Neuron (in vitro differentiated cells): ENCODE measurements at regions not wholly inside any gene's neighbourhood (a gene's known extent, or its start where the extent isn't known, plus 50 kb on each side); places are given as distances from the start of the nearest gene placed in this dataset.
"Not testable (repeated sequence)": the region's sequence is repeated elsewhere in the genome, so short reads cannot be mapped to it uniquely, and the experiment has no call there.

ENCODE experiments used
- H2AFZ ChIP-seq: one replicate; pipeline ENCODE4 v1.6.1; 2013; ENCODE audit warnings: low read depth, mild to moderate bottlenecking, inconsistent platforms, low read length, moderate library complexity
- H3K27me3 ChIP-seq: one replicate; pipeline ENCODE4 v1.6.1; 2013; ENCODE audit warnings: low read length; ENCODE audit not compliant: insufficient read depth
- H3K36me3 ChIP-seq: one replicate; pipeline ENCODE4 v1.6.1; 2013; ENCODE audit warnings: low read length; ENCODE audit not compliant: insufficient read depth
- H3K4me1 ChIP-seq: one replicate; pipeline ENCODE4 v1.6.1; 2013; ENCODE audit warnings: low read length; ENCODE audit not compliant: insufficient read depth
- H3K4me3 ChIP-seq: 2 replicates; pipeline ENCODE4 v1.5.1; 2013; ENCODE audit warnings: mild to moderate bottlenecking, low read length, moderate library complexity
- H3K9me3 ChIP-seq: one replicate; pipeline ENCODE4 v1.6.1; 2013; ENCODE audit warnings: low read length

DNA sequence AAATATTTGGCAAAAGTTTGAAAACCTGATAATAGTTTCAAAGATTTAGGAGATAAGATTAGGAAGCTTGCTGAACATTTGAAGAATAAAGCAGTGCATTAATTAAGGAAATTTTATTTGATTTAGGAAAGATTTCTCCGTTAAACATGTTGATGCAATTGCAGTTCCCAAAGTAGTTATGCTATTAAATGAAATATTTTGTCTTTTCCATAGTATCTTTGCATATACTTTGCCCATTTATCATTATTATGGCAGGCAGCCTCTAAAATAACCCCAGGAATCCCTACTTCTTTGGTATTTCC is 136.5 kb downstream of the MREG start:
- Histone ChIP-seq H3K4me1 (peaks cover 8% of the 10 kb centered on the region), H3K27me3 (no peaks in the 10 kb centered on the region), H2AFZ (no peak overlapping the region), H3K36me3 (no peaks in the 10 kb centered on the region), H3K4me3 (no peak overlapping the region), H3K9me3 (peaks cover 3% of the 10 kb centered on the region)

DNA sequence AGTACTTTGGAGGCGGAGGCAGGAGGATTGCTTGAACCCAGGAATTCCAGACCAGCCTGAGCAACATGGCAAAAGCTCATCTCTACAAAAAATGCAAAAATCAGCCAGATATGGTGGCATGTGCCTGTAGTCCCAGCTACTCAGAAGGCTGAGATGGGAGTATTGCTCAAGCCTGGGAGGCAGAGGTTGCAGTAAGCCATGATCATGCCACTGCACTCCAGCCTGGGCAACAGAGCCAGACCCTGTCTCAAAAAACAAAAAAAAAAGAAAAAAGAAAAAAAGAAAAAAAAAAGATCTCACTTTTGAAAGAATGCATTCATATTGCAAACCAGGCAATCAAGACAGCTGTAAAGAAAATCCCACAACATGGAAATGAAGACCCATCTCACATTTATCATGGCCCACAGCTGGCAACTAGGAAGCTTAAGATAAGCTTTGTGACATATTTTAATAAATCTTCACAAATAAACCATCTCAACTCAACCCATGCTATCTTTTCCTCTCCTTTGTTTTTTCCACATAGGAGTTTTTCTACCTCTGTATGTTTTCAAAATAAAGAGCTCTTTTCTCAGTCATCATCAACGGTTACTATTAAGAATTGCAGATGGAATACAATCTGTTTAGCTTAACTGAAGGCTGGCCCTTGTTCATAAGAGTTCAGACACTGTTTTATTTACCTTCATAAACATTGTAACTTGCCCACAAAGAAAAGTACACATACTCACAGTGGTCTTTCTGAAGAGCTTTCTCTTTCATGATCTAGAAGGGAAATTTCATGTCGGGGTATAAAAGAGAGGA is 137.0 kb downstream of the MREG start:
- no peak overlapping the region for H3K4me3 ChIP-seq
- H3K9me3 ChIP-seq = peaks cover 3% of the 10 kb centered on the region
- peaks cover 7% of the 10 kb centered on the region for H3K4me1 ChIP-seq
- no peaks in the 10 kb centered on the region for H3K27me3 ChIP-seq
- H2AFZ ChIP-seq = no peak overlapping the region
- H3K36me3 ChIP-seq = no peaks in the 10 kb centered on the region

DNA sequence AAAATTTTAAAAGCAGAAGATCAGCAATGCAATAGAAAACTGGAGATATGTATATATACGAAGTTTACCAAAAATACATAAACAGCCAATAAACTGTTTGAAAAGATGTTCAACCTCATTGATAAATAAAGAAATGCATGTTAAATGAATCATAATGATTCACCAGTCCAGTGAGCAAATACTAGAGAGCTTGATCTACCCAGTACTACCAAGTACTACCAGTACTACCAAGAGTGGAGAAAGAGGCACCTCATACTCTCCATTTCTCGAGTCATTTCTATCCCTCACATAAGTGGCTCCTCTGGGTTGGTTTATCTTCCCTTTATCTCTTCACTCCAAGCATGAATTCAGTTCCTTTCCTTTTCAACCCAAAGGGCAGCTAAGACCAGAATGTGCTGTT is 138.9 kb downstream of the MREG start:
- Histone ChIP-seq H3K9me3 (peaks cover 3% of the 10 kb centered on the region), H3K36me3 (no peaks in the 10 kb centered on the region), H3K4me3 (no peak overlapping the region), H3K27me3 (no peaks in the 10 kb centered on the region), H3K4me1 (no peaks in the 10 kb centered on the region), H2AFZ (no peak overlapping the region)

DNA sequence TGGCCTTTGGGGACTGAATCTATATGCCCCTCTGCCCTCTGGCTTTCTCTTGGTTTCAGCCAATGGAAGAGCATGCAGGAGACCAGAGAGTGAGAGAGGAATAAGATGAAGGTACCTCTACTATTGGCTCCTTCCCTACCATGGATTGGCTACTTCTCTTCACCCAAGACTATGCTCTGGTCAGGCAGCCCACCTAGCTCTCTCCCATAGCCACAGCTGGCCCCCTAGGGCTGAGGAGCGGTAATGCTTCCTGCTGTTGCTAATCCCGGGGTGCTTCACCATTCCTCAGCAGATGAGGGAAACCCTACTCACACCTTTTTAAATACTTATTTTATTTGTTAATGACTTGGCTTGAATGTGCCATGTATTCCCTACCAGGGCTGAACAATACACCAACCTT is 142.4 kb downstream of the MREG start:
- Histone ChIP-seq H3K4me1 (no peaks in the 10 kb centered on the region), H3K36me3 (no peaks in the 10 kb centered on the region), H3K9me3 (no peaks in the 10 kb centered on the region), H3K27me3 (no peaks in the 10 kb centered on the region), H2AFZ (no peak overlapping the region), H3K4me3 (no peak overlapping the region)

DNA sequence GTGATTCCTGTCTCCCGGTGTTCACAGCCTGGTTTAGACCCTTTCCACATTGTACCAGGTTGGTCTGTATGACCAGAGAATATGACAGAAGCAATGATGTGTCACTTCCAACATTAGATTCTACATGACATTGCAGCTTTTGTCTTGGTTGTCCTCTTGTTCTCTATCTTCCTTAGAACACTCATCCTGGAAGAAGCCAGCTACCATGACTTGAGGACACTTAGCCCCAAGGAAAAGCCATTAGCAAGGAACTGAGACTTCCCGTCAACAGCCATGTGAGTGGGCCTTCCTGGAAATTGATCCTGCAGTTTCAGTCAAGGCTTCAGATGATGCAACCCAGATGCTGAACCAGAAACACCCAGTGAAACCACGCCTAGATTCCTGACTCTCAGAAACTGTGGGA is 143.3 kb downstream of the MREG start:
- H3K4me3 ChIP-seq = no peak overlapping the region
- no peaks in the 10 kb centered on the region for H3K9me3 ChIP-seq
- no peak overlapping the region for H2AFZ ChIP-seq
- H3K4me1 ChIP-seq = no peaks in the 10 kb centered on the region
- H3K27me3 ChIP-seq = no peaks in the 10 kb centered on the region
- no peaks in the 10 kb centered on the region for H3K36me3 ChIP-seq

GRCh38 chr2:215868846-215869543 is 144.4 kb downstream of the MREG start:
- no peaks in the 10 kb centered on the region for H3K36me3 ChIP-seq

GRCh38 chr2:215866606-215867005 is 146.7 kb downstream of the MREG start:
- Histone ChIP-seq H3K27me3 (no peaks in the 10 kb centered on the region), H2AFZ (no peak overlapping the region), H3K4me3 (no peak overlapping the region), H3K4me1 (no peaks in the 10 kb centered on the region), H3K36me3 (no peaks in the 10 kb centered on the region), H3K9me3 (no peaks in the 10 kb centered on the region)

More at GRCh38 chr2:215868846-215869543, 144.4 kb downstream of the MREG start:
- Histone ChIP-seq H3K4me1 (no peaks in the 10 kb centered on the region), H2AFZ (no peak overlapping the region), H3K4me3 (no peak overlapping the region), H3K9me3 (no peaks in the 10 kb centered on the region), H3K27me3 (no peaks in the 10 kb centered on the region)

GRCh38 chr2:215863687-215864086 is 149.7 kb downstream of the MREG start:
- H3K4me3 ChIP-seq = no peak overlapping the region
- no peaks in the 10 kb centered on the region for H3K4me1 ChIP-seq
- H3K9me3 ChIP-seq = no peaks in the 10 kb centered on the region
- no peaks in the 10 kb centered on the region for H3K36me3 ChIP-seq
- no peaks in the 10 kb centered on the region for H3K27me3 ChIP-seq
- H2AFZ ChIP-seq = no peak overlapping the region

GRCh38 chr2:215862351-215862771 is 151.0 kb downstream of the MREG start:
- Histone ChIP-seq H3K4me1 (no peaks in the 10 kb centered on the region), H3K27me3 (no peaks in the 10 kb centered on the region), H3K9me3 (no peaks in the 10 kb centered on the region), H2AFZ (no peak overlapping the region), H3K36me3 (no peaks in the 10 kb centered on the region), H3K4me3 (no peak overlapping the region)

DNA sequence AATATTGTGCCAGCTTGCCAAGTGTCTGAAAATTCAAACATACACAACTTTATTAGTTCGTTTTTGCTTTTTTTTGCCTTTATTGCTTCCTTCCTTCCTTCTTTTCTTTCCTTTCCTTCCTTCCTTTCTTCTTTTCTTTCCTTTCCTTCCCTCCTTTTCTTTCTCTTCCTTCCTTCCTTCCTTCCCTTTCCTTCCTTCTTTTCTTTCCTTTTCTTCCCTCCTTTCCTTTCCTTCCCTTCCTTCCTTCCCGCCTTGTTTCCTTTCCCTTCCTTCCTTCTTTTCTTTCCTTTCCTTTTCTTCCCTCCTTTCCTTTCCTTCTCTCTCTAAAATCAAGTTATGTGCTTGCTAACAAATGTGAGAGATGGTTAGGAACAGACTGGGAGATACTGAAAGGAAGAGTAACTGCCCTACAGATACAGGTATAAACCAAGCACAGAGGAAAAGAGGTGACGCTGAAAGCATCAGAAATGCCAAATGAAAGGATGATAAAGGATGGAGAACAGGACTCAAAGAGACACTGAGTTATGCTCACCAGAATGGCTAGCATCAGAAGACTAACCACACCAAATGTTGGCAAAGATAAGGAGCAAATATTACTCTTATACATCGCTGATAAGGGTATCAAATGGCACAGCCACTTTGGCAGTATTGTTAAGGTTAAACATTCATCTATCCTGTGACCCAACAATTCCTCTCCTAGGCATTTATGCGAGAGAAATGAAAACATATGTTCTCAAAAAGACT is 151.6 kb downstream of the MREG start:
- Histone ChIP-seq H3K4me1 (no peaks in the 10 kb centered on the region), H3K27me3 (no peaks in the 10 kb centered on the region), H3K36me3 (no peaks in the 10 kb centered on the region), H2AFZ (no peak overlapping the region), H3K9me3 (no peaks in the 10 kb centered on the region), H3K4me3 (no peak overlapping the region)

- no peaks in the 10 kb centered on the region for H3K4me1 ChIP-seq
- H3K36me3 ChIP-seq = no peaks in the 10 kb centered on the region
- no peaks in the 10 kb centered on the region for H3K27me3 ChIP-seq
- peaks cover 2% of the 10 kb centered on the region for H3K9me3 ChIP-seq
- no peak overlapping the region for H2AFZ ChIP-seq
- H3K4me3 ChIP-seq = no peak overlapping the region
These were observed 157.3 kb downstream of the MREG start for GRCh38 chr2:215856080-215856479.

DNA sequence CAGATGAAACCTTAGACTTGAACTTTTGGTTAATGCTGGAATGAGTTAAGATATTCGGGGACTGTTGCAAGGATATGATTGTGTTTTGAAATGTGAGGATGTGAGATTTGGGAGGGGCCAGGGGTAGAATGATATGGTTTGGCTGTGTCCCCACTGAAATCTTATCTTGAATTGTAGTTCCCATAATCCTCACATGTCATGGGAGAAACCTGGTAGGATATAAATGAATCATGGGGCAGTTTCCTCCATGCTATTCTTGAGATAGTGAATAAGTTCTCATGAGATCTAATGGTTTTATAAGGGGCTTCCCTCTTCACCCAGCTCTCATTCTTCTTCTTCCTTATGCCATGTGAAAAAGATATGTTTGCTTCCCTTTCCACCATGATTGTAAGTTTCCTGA is 158.0 kb downstream of the MREG start:
- not testable (repeated sequence) for H2AFZ ChIP-seq, H3K4me3 ChIP-seq, H3K4me1 ChIP-seq, H3K36me3 ChIP-seq, H3K9me3 ChIP-seq, H3K27me3 ChIP-seq

DNA sequence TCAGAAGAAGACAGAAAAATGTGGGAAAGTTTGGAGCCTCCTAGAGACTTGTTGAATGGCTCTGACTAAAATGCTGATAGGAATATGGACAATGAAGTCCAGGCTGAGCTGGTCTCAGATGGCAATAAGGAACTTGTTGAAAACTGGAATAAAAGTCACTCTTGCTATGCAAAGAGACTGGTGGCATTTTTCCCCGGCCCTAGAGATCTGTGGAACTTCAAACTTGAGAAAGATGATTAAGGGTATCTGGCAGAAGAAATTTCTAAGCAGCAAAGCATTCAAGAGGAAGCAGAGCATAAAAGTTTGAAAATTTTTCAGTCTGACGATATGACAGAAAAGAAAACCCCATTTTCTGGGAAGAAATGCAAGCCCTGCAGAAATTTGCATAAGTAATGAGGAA is 159.3 kb downstream of the MREG start:
- H2AFZ ChIP-seq = no peak overlapping the region
- H3K4me3 ChIP-seq = no peak overlapping the region
- no peaks in the 10 kb centered on the region for H3K27me3 ChIP-seq
- no peaks in the 10 kb centered on the region for H3K36me3 ChIP-seq
- H3K9me3 ChIP-seq = peaks cover 2% of the 10 kb centered on the region
- no peaks in the 10 kb centered on the region for H3K4me1 ChIP-seq
